Fibroblast of lung (primary cell): ENCODE measurements at regions not wholly inside any gene's neighbourhood (a gene's known extent, or its start where the extent isn't known, plus 50 kb on each side); places are given as distances from the start of the nearest gene placed in this dataset.

Experiments
- EZH2 ChIP-seq: IDR thresholded peaks from 2 replicates; pipeline ENCODE4 v1.5.1; 2012; ENCODE audit warnings: low read length, control low read depth, mild to moderate bottlenecking; ENCODE audit errors: missing control alignments
- TF ChIP-seq, protein P1 (sequence below), 2 donors: IDR thresholded peaks in 1 of 2; conservative IDR thresholded peaks in 1 of 2; 1 replicate in 1 of 2; 2 replicates in 1 of 2; pipeline ENCODE4 v1.5.1; 2011 to 2012; ENCODE audit warnings: low read length in 2 of 2, control low read depth in 1 of 2, inconsistent platforms in 1 of 2, low read depth in 1 of 2, mild to moderate bottlenecking in 1 of 2

DNA sequence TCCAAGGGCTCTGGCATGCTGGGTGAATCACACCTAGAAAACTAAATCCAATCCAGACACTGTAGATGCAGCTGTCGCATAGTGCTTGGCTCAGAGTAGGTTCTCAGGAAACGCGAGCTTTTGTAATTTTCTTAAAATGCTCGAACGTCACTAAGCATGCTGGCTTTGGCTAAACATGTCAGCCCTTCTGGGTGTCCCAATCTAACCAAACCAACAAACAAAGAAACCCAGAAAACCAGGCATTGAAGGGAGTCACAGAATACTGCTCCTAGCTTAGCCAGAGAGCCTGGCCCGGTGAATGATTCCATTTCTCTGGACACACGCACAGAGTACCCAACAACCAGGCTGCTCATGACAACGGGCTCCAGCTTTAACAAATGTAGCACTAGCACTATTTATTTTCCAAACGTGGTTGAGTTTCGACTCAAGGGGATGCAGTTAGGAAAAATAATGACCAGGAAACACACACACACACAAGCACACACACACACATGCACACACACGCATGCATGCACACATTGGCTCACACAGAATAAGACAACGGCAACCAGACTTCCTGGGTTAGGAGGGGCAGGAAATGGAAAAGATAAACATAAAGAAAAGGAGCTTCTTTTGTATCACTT is 492.6 kb downstream of the MIAT start:
- TF ChIP-seq EZH2, result no peak
- TF ChIP-seq, protein P1, sequence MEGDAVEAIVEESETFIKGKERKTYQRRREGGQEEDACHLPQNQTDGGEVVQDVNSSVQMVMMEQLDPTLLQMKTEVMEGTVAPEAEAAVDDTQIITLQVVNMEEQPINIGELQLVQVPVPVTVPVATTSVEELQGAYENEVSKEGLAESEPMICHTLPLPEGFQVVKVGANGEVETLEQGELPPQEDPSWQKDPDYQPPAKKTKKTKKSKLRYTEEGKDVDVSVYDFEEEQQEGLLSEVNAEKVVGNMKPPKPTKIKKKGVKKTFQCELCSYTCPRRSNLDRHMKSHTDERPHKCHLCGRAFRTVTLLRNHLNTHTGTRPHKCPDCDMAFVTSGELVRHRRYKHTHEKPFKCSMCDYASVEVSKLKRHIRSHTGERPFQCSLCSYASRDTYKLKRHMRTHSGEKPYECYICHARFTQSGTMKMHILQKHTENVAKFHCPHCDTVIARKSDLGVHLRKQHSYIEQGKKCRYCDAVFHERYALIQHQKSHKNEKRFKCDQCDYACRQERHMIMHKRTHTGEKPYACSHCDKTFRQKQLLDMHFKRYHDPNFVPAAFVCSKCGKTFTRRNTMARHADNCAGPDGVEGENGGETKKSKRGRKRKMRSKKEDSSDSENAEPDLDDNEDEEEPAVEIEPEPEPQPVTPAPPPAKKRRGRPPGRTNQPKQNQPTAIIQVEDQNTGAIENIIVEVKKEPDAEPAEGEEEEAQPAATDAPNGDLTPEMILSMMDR (conservative IDR thresholded peaks at IDR 0.05 in 1 of 2, IDR thresholded peaks at IDR 0.05 in 1 of 2; ENCODE audit: low read depth in 1 of 2, low read length in 2 of 2), result no peak
